ENCODE measurements at regions not wholly inside any gene's neighbourhood (a gene's known extent, or its start where the extent isn't known, plus 50 kb on each side); places are given as distances from the start of the nearest gene placed in this dataset.

GRCh38 chr1:222938986-222939385 lies 124.1 kb downstream of the DISP1 start:
- ATAC-seq (ENCODE audit: insufficient number of reproducible peaks, low FRiP score, low read depth) (no peak), DNase-seq (ENCODE audit: low spot score) (no peak)
- Histone ChIP-seq H3K27me3 (replicated peaks; ENCODE audit: insufficient read depth) (no peaks in the 10 kb centered on the region), H3K4me1 (ENCODE audit: control insufficient read depth in 1 of 2, low read depth in 2 of 2) (peaks cover 4% of the 10 kb centered on the region in 2 donors), H3K36me3 (no peaks in the 10 kb centered on the region), H3K27ac (no peak overlapping the region), H3K9me3 (no peaks in the 10 kb centered on the region), H3K4me3 (no peak overlapping the region)
- no peak for TF ChIP-seq CTCF (IDR thresholded peaks at IDR 0.05)

DNA sequence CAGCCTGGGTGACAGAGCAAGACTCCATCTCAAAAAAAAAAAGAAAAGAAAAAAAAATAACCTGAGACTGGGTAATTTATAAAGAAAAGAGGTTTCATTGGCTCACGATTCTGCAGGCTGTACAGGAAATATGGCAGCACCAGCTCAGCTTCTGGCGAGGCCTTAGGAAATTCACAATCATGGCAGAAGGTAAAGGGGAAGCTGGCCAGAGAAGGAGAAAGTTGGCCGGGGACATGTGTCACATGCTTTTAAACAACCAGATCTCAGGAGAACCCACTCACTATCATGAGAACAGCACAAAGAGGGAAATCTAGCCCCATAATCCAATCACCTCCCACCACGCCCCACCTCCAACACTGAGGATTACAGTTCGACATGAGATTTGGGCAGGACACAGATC lies 125.3 kb downstream of the DISP1 start:
- no peak overlapping the region for H3K4me3 ChIP-seq
- H3K27me3 ChIP-seq (replicated peaks; ENCODE audit: insufficient read depth) = no peaks in the 10 kb centered on the region
- ATAC-seq (ENCODE audit: insufficient number of reproducible peaks, low FRiP score, low read depth) (no peak), DNase-seq (ENCODE audit: low spot score) (no peak)
- no peak overlapping the region for H3K27ac ChIP-seq
- no peak for TF ChIP-seq CTCF (IDR thresholded peaks at IDR 0.05)
- H3K4me1 ChIP-seq (ENCODE audit: control insufficient read depth in 1 of 2, low read depth in 2 of 2) = peaks cover 4% of the 10 kb centered on the region in 2 donors
- no peaks in the 10 kb centered on the region for H3K36me3 ChIP-seq
- no peaks in the 10 kb centered on the region for H3K9me3 ChIP-seq

- ATAC-seq (ENCODE audit: insufficient number of reproducible peaks, low FRiP score, low read depth) = no peak
- H3K4me3 ChIP-seq = no peak overlapping the region
- peaks cover 4% of the 10 kb centered on the region in 2 donors for H3K4me1 ChIP-seq (ENCODE audit: control insufficient read depth in 1 of 2, low read depth in 2 of 2)
- no peaks in the 10 kb centered on the region for H3K27me3 ChIP-seq (replicated peaks; ENCODE audit: insufficient read depth)
- no peaks in the 10 kb centered on the region for H3K9me3 ChIP-seq
- DNase-seq (ENCODE audit: low spot score) = no peak
- TF ChIP-seq CTCF (IDR thresholded peaks at IDR 0.05) = no peak
- no peaks in the 10 kb centered on the region for H3K36me3 ChIP-seq
- no peak overlapping the region for H3K27ac ChIP-seq
Measured at GRCh38 chr1:222940906-222941305, 126.1 kb downstream of the DISP1 start.

GRCh38 chr1:222941425-222941824 lies 126.6 kb downstream of the DISP1 start:
- Histone ChIP-seq H3K9me3 (no peaks in the 10 kb centered on the region), H3K4me3 (no peak overlapping the region), H3K27me3 (replicated peaks; ENCODE audit: insufficient read depth) (no peaks in the 10 kb centered on the region), H3K36me3 (no peaks in the 10 kb centered on the region), H3K27ac (no peak overlapping the region), H3K4me1 (ENCODE audit: control insufficient read depth in 1 of 2, low read depth in 2 of 2) (peaks cover 4% of the 10 kb centered on the region in 2 donors)
- ATAC-seq (ENCODE audit: insufficient number of reproducible peaks, low FRiP score, low read depth) (no peak), DNase-seq (ENCODE audit: low spot score) (no peak)
- TF ChIP-seq CTCF (IDR thresholded peaks at IDR 0.05) = no peak

DNA sequence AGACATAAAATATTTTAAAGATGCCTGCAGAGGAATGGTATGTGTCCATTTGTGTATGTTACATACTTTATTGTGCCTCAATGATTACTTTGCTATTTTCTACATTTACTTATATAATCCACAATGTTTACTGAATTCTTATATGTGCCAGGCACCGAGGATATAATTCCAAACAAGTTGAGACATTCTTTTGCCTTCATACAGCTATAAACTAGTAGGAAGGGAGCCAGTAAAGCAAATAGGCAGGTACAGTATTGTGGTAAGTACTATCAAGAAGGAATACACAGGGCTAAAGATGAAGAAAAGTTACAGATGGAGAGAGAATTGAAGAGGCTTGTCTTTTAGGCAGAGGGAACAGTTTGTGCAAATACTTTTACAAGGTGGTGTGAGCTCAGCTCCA lies 131.6 kb downstream of the DISP1 start:
- H3K4me3 ChIP-seq = no peak overlapping the region
- H3K4me1 ChIP-seq (ENCODE audit: control insufficient read depth in 1 of 2, low read depth in 2 of 2) = no peaks in the 10 kb centered on the region
- ATAC-seq (ENCODE audit: insufficient number of reproducible peaks, low FRiP score, low read depth) = no peak
- no peaks in the 10 kb centered on the region for H3K36me3 ChIP-seq
- no peak for DNase-seq (ENCODE audit: low spot score)
- no peak for TF ChIP-seq CTCF (IDR thresholded peaks at IDR 0.05)
- H3K27me3 ChIP-seq (replicated peaks; ENCODE audit: insufficient read depth) = no peaks in the 10 kb centered on the region
- no peaks in the 10 kb centered on the region for H3K9me3 ChIP-seq
- H3K27ac ChIP-seq = no peak overlapping the region
